ENCODE measurements at regions not wholly inside any gene's neighbourhood (a gene's known extent, or its start where the extent isn't known, plus 50 kb on each side); places are given as distances from the start of the nearest gene placed in this dataset.

GRCh38 chr6:27577922-27578321 lies 105.0 kb upstream of the ZNF184 start:
- TF ChIP-seq FOXP2 (optimal IDR thresholded peaks at IDR 0.05; ENCODE audit: borderline replicate concordance, extremely low read depth, extremely low read length, insufficient read depth) (no peak), SIN3A (IDR thresholded peaks at IDR 0.05; ENCODE audit: borderline replicate concordance, insufficient read depth, low read length) (no peak), POLR2AphosphoS5 (IDR thresholded peaks at IDR 0.05; ENCODE audit: low read depth, low read length) (no peak)
